Astrocyte of the cerebellum (primary cell): ENCODE measurements at regions not wholly inside any gene's neighbourhood (a gene's known extent, or its start where the extent isn't known, plus 50 kb on each side); places are given as distances from the start of the nearest gene placed in this dataset.

Source experiments
- DNase-seq: peaks from one replicate; pipeline ENCODE4 v3.0.0-alpha.2; 2011; ENCODE audit warnings: low read depth
- H3K4me3 ChIP-seq: 2 replicates; pipeline ENCODE4 v1.5.1; 2011; ENCODE audit warnings: mild to moderate bottlenecking, low read depth, low read length, moderate library complexity
- in situ Hi-C: cut with HindIII; loops from 2 replicates; pipeline ENCODE4 v1.10.0; 2017; ENCODE audit warnings: low sequenced_read_pairs
- TF ChIP-seq, protein P1 (sequence below): IDR thresholded peaks from 2 replicates; pipeline ENCODE4 v1.5.1; 2012; ENCODE audit warnings: low read length, low read depth, moderate library complexity, mild to moderate bottlenecking; ENCODE audit errors: missing control alignments

DNA sequence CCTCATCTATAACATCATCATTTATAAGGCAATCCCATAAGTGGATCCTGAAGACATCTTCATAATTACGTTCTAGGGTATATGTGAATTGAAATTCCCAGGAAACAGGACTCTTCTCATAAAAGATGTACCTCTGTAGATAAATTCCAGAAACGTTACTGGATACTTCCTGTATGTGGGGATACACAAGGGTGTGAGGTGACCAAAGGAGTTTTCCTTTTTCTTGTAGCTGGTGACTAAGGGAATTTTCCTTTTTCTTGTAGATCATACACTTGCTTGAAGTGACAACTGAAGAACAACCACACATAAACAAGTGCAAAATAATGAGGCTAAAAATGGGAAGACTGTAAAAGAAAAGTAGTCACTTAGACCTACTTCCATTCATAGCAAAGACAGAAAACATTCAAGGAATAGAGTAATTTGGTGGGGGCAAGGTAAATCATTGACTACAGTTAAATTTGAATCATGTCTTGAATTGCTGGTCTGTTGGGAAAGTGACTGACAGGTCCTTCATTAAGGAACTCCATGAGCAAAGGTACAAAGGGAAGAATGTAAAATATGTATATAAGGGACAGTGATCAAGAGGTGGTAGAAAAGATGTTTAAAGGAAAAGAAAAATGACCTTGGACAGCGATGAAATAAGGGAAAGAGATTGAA, 53.2 kb upstream of the UBE2E3 start:
- TF ChIP-seq, protein P1, sequence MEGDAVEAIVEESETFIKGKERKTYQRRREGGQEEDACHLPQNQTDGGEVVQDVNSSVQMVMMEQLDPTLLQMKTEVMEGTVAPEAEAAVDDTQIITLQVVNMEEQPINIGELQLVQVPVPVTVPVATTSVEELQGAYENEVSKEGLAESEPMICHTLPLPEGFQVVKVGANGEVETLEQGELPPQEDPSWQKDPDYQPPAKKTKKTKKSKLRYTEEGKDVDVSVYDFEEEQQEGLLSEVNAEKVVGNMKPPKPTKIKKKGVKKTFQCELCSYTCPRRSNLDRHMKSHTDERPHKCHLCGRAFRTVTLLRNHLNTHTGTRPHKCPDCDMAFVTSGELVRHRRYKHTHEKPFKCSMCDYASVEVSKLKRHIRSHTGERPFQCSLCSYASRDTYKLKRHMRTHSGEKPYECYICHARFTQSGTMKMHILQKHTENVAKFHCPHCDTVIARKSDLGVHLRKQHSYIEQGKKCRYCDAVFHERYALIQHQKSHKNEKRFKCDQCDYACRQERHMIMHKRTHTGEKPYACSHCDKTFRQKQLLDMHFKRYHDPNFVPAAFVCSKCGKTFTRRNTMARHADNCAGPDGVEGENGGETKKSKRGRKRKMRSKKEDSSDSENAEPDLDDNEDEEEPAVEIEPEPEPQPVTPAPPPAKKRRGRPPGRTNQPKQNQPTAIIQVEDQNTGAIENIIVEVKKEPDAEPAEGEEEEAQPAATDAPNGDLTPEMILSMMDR, result no peak
- DNase-seq, result no peak
- in situ Hi-C loops, result no loop called here
- H3K4me3 ChIP-seq, result no peak overlapping the region

DNA sequence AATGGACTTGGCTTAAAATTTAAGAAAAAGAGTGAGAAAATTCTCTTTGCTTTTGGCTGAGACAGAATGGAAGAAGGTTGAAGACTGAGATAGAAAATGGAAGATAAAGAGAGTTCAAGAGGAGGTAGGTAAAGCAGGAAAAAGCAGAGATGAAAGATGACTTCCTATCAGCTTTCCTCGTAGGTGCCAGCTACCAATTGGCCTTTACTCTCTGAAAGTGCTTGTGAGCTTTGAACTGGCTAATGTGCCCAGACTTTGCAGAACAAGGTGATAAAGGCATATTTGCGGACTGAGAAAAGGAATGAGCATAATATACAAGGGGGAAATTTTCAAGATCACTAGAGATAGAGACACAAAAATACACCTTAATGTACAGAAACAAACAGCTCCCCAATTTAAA, 54.7 kb upstream of the UBE2E3 start:
- in situ Hi-C loops, result no loop called here
- H3K4me3 ChIP-seq, result no peak overlapping the region
- TF ChIP-seq, protein P1, result no peak
- DNase-seq, result no peak

DNA sequence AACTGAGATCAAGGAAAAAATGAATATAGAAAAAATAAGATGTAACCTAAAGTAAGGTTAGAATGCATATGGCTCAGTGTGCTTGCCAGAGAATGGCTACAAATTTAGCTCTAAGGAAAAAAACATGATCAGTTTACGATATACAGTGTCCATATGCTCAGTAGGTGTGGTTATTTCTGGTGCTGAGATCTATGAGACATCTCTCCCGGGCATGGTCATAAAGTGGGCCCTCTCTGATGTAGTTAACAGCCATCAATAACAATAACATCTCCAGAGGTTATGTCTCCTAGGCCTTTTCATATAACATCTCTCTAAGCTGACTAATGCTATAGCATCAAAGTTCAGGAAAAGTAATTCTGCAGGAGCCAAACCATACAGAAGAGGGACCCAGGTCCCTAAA, 56.3 kb upstream of the UBE2E3 start:
- no peak overlapping the region for H3K4me3 ChIP-seq
- TF ChIP-seq, protein P1, result no peak
- no peak for DNase-seq
- in situ Hi-C loops, result no loop called here

DNA sequence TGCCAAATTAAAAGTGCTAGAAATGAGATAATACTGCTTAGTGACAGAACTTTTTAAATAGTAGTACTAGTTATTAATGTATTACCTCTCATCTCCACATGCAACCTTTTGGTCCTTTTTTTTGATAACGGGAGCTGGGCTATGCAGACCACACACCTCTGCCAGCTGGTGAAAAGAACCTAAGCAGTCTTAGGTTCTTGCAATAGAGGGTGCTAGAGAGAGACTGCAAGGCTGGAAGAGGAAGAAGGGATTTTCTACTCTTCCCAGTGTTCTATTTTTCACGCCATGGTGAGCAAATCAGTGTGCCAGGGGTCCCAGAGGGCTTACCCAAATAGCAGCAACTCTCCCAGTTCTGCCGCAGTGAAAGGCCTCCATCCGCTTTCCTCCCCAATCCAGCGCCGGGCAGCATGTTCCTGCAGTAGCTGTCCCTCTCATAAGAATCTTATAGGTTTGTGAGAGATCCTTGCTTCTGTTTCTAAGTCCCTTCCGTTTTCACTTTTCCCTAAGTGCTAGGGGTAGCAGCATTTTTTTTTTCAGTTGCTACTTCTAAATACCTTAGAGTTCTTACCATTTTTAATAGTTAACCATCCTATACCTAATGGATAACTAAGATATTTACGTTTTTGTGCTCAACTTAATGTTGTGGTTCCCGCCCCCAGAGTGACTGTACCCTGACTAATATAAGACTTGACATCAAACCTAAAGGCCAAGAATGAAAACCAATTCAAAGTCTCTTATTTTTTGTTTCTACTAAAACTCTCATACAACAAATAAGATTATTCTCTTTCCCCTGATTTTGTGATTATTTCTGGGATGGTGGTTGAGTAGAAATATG, 69.4 kb upstream of the UBE2E3 start:
- in situ Hi-C loops, result no loop called here
- no peak overlapping the region for H3K4me3 ChIP-seq
- no peak for DNase-seq
- TF ChIP-seq, protein P1, result no peak

DNA sequence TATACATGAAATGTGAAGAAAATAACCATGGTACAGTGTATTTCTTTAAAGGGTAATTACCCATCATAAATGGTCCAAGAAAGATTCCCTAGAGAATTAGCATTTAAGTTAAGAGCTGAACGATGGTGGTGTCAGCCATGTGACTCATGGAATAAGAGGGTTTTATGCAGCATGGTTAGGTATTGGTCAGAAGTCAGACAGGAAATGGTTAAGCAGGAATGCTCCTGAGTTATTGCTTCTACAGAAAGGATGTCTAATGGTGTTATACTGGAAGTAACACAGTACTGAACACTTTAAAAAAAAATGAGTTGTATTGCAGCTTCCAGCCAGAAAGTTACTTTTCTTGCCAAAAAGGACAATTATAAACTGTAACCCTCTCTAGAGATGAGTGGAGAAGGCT, 72.7 kb upstream of the UBE2E3 start:
- peak; percentile 66 for DNase-seq
- H3K4me3 ChIP-seq, result no peak overlapping the region
- in situ Hi-C loops, result no loop called here
- TF ChIP-seq, protein P1, result no peak

DNA sequence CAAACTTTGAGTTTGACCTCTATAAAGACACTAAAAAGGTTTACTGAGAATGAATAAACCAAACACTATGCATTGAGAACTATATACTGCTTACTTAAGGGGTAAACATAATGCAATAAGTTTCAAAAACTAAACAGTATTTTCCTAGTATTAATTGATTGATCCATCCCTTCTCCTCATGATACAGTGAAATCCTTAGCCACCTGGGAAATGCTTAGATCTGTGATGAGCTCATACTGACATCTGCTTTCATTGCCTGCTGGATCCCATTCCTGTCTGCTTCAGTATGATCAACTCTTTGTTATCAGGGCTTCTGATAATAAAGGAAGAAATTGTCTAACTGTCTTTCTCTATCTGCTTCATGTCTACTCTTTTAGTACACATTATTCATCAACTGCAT, 74.9 kb upstream of the UBE2E3 start:
- no peak overlapping the region for H3K4me3 ChIP-seq
- in situ Hi-C loops, result no loop called here

More for the DNA sequence above, 74.9 kb upstream of the UBE2E3 start:
- TF ChIP-seq, protein P1, result no peak
- DNase-seq, result no peak
